ENCODE measurements at regions not wholly inside any gene's neighbourhood (a gene's known extent, or its start where the extent isn't known, plus 50 kb on each side); places are given as distances from the start of the nearest gene placed in this dataset.
"Not testable (repeated sequence)": the region's sequence is repeated elsewhere in the genome, so short reads cannot be mapped to it uniquely, and the experiment has no call there.

DNA sequence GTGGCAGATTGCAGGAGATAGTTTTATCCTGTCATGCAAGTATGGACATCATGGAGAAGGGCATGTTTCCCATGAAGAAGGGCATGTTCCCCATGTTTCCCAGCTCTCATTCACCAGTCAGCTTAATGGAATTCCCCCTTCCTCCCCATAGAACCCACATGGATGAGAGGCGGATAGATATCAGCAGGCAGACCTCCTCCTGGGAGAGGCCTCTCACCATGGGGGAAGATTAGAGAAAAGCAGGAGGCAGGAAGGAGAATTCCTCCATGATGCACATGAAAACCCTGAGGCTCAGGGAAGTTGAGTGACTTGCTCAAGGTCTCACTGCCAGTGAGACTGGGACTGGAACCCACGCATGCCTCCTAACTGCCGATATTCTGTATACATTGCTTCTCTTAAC, 92.9 kb upstream of the FOXN3 start:
- DNase-seq (no peak), ATAC-seq (no peak)
- no peaks in the 10 kb centered on the region for H3K36me3 ChIP-seq
- no peak overlapping the region for H3K4me3 ChIP-seq
- no peaks in the 10 kb centered on the region for H3K27me3 ChIP-seq
- TF ChIP-seq, protein P1, sequence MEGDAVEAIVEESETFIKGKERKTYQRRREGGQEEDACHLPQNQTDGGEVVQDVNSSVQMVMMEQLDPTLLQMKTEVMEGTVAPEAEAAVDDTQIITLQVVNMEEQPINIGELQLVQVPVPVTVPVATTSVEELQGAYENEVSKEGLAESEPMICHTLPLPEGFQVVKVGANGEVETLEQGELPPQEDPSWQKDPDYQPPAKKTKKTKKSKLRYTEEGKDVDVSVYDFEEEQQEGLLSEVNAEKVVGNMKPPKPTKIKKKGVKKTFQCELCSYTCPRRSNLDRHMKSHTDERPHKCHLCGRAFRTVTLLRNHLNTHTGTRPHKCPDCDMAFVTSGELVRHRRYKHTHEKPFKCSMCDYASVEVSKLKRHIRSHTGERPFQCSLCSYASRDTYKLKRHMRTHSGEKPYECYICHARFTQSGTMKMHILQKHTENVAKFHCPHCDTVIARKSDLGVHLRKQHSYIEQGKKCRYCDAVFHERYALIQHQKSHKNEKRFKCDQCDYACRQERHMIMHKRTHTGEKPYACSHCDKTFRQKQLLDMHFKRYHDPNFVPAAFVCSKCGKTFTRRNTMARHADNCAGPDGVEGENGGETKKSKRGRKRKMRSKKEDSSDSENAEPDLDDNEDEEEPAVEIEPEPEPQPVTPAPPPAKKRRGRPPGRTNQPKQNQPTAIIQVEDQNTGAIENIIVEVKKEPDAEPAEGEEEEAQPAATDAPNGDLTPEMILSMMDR (IDR thresholded peaks at IDR 0.05), result no peak
- intact Hi-C loops (cut with DNase I), result no loop called here
- H3K27ac ChIP-seq, result peak overlapping the region in 1 of 2 donors; percentile 60
- peaks cover 0 to 10% of the 10 kb centered on the region in 2 donors for H3K4me1 ChIP-seq
- no peaks in the 10 kb centered on the region for H3K9me3 ChIP-seq

- no peaks in the 10 kb centered on the region for H3K9me3 ChIP-seq
- H3K36me3 ChIP-seq, result no peaks in the 10 kb centered on the region
- H3K27me3 ChIP-seq, result no peaks in the 10 kb centered on the region
- H3K4me1 ChIP-seq, result peaks cover 0 to 20% of the 10 kb centered on the region in 2 donors
- no peak for ATAC-seq
- H3K4me3 ChIP-seq, result no peak overlapping the region
- TF ChIP-seq, protein P1 (IDR thresholded peaks at IDR 0.05), result no peak
- no peak for DNase-seq
- no peak overlapping the region for H3K27ac ChIP-seq
- intact Hi-C loops (cut with DNase I), result no loop called here
Measured at GRCh38 chr14:89508863-89509262, 91.8 kb upstream of the FOXN3 start.

GRCh38 chr14:89507926-89508460, 91.0 kb upstream of the FOXN3 start:
- no peak for ATAC-seq
- Histone ChIP-seq H3K4me1 (peaks cover 0 to 27% of the 10 kb centered on the region in 2 donors), H3K9me3 (no peaks in the 10 kb centered on the region), H3K4me3 (no peak overlapping the region), H3K36me3 (no peaks in the 10 kb centered on the region), H3K27ac (no peak overlapping the region), H3K27me3 (no peaks in the 10 kb centered on the region)
- TF ChIP-seq, protein P1 (IDR thresholded peaks at IDR 0.05), result no peak
- DNase-seq, result no peak
- intact Hi-C loops (cut with DNase I), result no loop called here

- intact Hi-C loops (cut with DNase I), result no loop called here
- Histone ChIP-seq H3K27me3 (no peaks in the 10 kb centered on the region), H3K36me3 (no peaks in the 10 kb centered on the region), H3K4me1 (peaks cover 0 to 27% of the 10 kb centered on the region in 2 donors), H3K4me3 (no peak overlapping the region), H3K9me3 (no peaks in the 10 kb centered on the region), H3K27ac (no peak overlapping the region)
- TF ChIP-seq, protein P1 (IDR thresholded peaks at IDR 0.05), result no peak
- no peak for DNase-seq
- ATAC-seq, result peak; percentile 51
Measured at GRCh38 chr14:89507521-89507920, 90.5 kb upstream of the FOXN3 start.

- H3K36me3 ChIP-seq; DNase-seq; H3K27ac ChIP-seq; H3K4me3 ChIP-seq; H3K27me3 ChIP-seq; intact Hi-C loops (cut with DNase I); H3K9me3 ChIP-seq: not testable (repeated sequence)
- H3K4me1 ChIP-seq, result peaks cover 0 to 27% of the 10 kb centered on the region in 2 donors
- peak; percentile 14 for ATAC-seq
Measured at GRCh38 chr14:89506891-89507452, 89.9 kb upstream of the FOXN3 start.

Data from left lung (tissue), 4 donors.